ENCODE measurements at regions not wholly inside any gene's neighbourhood (a gene's known extent, or its start where the extent isn't known, plus 50 kb on each side); places are given as distances from the start of the nearest gene placed in this dataset.

DNA sequence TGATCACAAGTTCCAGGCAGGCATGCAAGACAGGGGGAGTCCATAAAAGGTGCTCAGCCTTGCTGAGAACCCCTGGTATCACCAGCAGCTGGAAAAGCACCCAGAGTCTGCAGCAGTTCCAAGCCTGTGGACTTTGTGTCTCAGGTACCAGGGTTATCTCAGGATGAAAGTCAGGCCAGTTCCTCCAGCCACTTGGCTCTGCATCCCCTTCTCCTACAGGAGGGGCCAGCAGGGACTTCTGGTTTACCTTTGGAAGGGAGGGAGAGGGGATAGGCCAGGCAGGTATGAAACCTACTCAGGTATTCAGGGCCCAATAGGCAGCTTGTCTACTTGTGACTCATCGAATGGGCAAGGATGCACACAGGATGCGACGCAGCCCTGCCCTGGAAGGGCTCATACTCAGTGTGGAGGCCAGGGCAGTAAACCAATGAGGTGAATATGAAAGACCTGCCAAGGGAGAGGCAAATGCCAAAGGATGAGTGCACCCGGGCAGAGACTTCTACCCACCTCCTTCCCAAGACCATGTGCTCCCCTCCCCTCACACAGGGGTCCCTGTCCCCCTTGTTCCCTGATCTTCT is 148.2 kb downstream of the SLC38A6 start:
- no peak for DNase-seq

DNA sequence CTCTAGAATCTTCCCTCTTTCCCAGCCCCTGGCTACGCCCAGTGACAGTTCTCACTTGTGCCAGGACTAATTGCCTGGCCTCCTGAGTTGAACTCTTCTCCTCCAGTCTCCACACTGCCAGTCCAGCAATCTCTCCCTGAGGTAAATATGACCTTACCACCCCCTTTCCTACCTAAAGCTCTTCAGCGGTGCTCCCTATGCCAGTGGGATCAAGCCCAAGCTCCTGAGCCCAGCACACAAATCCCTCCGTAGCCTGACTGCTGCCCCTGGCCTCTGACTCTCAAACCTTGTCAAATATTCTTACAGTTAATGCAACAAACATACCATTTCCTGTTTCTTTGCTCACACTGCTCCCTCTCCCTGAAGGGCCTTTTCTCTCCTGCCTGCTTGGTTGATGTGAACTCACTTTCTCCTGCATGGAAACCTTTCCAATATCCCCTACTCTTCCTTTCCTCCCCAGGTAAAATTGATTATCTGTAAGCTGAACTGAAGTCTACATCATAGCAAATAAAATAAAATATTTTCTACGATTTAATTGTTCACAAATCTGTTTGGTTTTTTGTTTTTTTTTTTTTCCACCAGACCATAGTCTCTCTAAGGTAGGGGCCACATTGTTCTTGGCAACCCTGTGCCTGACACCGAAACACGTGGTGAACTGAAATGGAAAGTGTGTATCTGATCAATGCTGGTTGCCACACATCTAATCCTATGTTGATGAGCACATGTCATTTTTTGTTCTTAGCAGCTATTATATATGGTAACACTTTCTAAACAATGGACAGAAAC is 147.5 kb downstream of the SLC38A6 start:
- DNase-seq = no peak

DNA sequence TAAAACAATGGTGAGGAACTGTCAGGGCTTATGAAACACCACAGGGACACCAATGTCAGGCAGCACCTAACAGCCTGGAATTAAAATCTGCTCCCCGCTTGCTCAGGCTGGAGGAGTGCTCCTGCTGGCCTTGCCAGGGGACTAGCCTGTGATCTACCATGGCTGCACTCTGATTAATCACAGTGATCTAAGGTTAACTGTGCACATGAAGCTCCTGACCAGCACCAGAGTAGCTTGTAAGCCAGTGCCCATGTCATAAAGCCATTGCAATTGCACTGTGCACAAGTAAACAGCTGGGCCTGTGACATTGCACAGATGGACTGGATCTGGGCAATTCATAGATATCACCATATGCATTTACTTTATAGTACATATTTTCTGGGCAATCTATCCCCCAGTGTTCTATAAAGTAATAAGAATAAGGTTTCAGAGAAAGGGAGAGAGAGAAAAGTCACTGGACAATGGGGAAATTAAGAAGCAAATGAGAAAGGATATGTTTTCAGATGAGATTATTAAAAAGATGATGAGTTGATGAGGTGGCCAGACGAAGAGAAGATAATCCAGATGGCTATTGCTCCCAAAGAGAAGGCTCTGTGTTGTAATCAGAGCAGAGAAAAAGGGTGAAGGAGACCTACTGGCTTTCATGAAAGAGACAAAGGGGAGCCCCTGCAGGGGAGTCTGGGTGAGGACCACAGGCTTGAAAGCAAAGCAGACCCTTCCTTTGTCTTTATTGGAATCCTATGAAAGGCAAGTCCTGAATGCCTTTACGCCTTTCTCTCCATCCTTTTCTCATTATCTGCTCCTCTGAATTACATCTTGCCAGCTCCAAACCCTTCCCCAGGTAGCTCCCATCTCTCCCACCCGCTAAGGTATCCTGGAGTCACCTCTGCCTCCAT is 145.8 kb downstream of the SLC38A6 start:
- DNase-seq = no peak

DNA sequence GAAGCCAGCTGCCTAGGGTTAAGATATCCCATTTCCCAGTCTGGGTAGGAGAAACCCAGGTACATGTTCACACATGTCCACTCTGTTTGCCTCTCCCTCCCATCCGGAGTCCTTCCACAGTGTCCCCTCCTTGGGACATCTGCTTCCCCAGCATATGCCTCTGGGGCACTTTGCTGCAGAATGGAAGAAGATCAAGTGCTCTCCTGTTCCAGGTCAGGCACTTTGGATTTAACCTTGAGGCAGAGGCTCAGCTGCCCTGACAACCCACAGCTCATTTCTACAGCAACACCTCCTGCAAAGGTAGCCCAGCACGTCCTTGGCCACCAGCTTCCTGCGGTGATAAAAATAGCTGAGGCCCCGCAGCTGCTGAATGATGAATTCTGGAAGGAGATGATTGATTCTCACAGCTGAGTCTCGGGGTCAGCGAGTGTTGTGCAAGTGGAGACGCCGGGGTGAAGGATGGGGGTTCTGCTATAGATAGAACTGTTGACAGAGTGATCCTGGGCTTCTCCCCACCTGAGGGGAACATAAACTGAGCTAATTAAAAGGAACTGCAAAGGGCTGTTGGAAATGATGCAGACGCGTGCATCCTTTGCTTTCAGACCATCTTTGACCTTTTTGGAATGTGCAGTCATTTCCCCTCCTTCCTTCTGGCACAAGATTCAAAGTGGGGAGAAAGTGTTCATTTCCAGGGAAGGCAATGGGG is 145.0 kb downstream of the SLC38A6 start:
- DNase-seq = no peak

DNA sequence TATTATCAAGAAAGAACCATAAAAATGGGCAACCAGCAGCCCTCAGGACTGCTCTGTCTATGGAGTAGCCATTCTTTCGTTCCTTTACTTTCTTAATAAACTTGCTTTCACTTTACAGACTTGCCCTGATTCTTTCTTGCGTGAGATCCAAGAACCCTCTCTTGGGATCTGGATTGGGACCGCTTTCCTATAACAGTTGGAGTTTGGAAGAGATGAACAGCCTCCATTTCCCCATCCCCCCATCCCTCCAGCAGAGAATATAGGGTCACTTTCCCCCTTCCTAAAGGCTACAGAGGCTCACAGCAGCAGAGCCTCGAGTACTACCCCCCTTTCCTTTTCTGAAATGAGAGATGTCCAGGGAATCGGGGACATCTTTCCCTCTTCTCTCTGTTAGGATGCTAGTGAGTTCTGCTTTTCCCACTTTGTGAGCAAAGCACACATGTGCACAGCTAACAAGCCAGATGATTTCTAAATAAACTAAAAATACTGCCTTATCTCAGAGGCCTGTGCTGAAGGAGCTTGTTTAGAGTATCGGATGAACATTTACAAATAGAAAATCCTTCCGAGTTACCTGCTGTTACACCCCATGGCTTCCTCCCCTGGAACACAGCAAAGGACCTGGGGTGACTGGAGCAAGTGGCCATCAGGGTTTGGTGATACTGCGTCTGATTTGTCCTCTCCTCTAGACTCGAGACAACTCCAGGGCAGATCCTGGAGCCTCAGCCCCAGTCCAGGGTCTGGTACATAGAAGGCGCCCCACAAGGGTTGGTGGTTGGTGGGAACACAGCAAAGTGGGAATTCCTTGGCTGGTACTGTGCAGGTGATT is 144.2 kb downstream of the SLC38A6 start:
- no peak for DNase-seq

DNA sequence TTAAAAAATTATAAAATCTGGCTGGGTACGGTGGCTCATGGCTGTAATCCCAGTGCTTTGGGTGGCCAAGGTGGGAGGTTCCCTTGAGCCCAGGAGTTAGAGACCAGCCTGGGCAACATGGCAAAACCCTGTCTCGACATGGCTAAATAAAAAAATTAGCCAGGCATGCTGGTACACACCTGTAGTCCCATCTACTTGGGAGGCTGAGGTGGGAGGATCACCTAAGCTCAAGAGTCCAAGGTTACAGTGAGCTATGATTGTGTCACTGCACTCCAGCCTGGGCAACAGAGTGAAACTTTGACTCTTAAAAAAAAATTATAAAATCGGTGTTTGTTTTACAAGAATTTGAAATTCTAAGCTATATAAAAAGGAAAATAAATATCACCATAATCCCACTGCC is 141.8 kb downstream of the SLC38A6 start:
- no peak for DNase-seq

DNA sequence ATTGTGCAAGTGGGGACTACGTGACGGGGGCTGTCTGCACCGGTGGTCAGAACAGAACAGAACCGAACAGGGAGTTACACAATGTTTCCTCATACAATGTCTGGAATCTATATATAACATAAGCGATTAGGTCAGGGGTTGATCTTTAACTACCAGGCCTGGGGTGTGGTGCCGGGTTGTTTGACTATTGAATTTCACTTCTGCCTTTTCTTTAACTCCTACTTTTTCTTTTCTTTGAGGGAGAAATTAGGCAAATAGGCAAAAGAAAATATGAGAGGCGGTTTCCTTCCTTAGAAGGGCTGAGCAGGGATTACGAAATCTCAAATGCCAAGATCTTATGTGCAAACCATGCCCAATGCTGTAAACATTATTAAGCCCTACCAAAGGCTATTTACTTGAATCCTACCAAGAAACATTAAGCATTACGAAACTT is 140.3 kb downstream of the SLC38A6 start:
- no peak for DNase-seq

DNA sequence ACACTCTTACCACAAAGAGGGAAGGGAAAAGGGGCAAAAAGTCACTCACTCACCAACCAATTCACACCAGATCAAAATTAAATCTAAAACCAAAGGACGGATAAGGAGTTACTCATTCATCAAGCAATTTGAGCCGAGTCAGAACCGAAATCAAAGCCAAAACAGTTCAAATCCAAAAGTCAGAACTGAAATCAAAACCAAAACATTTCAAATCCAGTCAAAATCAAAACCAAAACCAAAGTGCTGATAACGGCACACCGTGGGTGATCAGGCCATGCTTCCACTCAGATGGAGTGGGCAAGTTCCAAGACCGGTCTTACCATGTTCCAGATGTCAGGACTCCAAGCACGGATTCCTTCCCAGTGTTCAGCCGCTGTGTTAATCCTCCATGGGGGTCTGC is 139.5 kb downstream of the SLC38A6 start:
- no peak for DNase-seq

DNA sequence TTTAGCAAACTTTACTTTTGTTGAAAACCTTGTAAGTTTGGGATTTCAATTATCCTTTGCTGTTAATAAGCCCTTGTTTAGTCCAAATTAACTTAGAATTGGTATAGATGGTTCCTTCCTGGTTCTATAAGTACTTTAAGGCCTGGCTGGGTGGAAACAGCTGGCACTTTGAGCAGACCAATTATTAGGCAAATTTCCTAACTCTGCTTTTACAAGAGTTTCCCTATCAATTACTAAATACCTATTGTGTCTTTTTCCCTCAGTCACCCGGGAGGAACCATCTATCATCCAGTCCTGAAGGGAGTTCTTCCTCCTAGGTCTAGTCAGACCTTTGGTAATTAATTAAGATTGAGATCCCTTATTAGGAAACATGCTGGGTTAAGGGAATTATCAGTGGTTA is 138.0 kb downstream of the SLC38A6 start:
- no peak for DNase-seq

DNA sequence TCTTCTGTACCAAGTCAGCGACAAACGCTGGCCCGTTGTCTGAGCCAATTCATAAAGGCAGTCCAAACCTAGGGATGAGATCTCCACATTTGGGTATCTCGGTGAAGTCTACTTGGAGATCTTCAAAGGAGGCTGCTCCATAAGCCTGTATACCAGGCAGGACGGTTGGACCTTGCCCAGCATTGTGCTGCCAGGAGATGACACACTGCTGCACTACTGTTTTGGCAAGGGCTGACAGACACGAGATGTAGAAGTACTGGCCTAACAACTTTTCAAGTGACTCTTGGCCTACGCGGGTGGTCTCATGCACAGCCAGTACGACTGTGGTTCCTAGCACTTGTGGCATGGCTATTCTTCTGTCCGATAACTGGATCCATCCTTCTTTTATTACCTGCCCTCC is 135.3 kb downstream of the SLC38A6 start:
- DNase-seq = no peak

DNA sequence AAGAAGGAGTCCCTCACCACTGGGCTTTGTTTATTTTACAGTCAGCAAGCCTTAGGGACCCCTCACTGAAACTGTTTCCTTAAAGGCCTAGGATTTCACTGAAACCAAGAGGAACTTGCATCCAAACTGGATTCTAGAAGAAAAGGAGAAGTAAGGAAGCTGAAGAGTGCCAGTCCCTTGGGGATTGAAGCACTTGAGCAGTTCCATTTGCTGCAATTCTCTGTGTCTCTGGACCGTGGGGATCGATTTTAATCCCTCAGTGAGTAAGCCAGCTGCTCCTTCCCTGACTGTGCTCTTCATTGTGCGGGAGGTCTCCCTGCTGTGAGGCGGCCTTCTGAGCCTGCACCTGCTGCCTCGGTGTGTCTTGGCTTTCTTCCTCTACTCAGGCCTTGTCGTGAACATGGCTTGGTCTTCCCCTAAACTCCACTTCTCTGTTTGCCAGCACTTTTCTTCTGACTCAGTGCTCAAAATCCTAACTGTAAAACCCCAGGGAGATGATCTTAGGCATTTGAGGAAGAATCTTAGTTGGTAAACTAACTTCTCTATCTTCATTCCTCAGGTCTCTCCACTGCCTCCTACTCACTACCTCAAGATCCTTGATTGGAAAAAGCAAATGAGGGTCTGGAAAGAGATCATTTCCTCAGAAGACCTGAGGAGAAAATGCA is 132.6 kb downstream of the SLC38A6 start:
- no peak for DNase-seq

DNA sequence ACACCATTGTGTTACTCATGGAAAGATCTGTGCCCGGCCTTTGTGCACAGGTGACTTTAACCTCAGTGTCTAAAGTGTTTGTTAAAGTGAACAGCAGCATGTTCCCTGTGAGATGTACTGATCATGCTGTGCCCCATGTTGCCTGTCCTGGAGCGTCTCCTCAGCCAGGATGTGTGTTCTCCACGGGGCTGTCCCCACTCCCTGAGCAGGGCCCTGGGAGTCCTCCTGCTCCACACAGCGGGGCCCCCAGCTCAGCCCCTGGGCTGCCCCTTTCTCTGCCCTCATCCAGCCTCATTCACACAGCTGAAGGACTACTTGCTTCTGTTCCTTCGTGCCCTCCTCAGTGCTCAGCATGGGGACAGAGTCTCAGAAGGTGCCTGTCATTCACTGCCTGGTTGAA is 131.5 kb downstream of the SLC38A6 start:
- DNase-seq = no peak

DNA sequence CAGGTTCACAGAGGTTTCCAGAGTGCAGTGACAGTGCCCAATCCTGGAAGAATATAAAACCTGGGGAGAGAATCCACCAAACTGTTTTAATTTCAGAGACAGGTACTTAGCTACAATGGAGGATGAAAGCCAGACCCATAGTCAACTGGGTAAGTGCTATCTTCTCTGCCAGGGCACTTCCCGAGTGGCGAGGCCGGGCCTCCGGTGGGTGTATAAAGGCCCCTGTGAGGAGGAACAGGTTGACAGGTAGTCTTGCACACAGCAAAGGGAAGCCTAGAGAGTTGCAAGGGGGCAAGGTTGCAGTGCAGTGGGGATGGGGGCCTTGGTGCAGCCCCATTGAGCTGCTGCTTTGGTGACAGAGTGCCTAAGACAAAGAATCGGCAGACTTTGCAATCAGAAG is 130.7 kb downstream of the SLC38A6 start:
- no peak for DNase-seq

DNA sequence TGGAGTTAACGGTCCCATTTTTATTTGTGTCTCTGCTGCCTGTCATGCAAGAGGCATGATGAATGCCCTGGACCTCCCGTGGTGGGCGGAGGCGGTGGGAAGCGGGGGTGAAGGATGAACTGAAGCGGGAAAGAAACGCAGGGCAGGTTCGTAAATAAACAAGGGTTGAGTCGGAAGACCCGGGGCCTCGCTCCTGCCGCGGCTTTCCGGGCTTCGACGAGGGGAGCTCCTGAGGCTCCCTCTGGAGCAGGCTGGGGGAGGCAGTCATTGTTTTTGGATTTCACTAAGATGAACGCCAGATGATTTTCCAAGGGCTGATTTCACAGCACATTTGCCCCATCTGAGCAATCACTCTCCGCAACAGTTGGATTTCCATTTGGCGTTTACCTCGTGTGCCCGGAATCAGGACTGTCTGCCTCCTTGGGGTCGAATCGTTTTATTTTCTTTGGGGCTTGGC is 130.2 kb downstream of the SLC38A6 start:
- DNase-seq = no peak

DNA sequence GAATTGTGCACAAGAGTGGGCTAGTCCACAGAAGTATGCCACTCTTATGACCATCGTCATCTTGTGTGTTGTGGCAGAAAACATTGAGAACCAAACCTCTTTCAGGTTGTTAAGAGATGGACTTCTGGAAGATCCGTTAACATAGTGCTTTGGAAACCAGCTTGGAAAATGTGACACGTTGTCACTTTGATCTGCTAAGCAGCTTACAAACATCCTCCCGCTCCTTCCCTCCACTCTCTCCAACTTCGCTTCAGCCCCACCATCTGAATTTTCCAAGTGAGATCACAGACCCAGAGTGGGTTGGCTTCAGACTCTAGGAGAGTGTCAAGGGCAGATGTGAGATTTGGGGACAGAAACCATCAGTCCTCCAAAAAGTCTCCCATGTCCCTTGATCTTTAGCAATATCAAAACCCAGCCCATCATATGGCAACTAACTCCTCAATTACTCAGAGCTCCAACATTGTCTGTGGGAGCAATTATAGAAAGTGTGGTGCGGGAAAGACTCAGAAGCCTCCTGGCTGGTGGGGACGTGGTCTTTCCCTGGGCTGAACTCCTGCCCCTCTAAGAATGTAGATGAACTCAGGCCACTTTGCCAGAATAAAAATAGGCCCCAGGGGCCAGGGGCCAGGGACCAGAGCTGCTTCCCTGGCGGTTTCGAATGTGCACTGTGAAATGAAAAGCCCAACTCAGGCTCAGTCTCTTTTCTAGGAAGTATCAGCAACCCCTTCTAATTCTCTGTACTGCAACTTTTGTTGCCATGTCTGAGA is 129.5 kb downstream of the SLC38A6 start:
- no peak for DNase-seq

DNA sequence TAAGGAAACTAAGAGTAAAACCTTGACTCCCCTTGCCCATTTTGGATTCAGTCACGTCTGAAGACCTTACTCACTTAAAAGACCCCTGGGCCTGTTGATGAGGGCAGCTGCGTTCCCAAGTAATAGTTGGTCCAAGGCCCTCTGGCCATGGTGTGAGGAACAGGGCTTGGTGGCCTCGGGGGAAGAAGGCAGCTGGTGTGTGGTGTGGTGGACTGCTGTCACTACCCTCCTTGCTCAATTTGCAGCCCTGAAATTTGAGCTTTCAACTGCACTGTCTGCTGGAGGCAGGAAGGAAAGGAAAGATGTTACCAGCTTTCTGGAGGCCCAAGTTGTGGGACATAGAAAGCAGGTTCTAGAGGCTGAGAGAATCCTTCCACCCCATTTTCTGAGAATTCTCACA is 128.2 kb downstream of the SLC38A6 start:
- DNase-seq = no peak

DNA sequence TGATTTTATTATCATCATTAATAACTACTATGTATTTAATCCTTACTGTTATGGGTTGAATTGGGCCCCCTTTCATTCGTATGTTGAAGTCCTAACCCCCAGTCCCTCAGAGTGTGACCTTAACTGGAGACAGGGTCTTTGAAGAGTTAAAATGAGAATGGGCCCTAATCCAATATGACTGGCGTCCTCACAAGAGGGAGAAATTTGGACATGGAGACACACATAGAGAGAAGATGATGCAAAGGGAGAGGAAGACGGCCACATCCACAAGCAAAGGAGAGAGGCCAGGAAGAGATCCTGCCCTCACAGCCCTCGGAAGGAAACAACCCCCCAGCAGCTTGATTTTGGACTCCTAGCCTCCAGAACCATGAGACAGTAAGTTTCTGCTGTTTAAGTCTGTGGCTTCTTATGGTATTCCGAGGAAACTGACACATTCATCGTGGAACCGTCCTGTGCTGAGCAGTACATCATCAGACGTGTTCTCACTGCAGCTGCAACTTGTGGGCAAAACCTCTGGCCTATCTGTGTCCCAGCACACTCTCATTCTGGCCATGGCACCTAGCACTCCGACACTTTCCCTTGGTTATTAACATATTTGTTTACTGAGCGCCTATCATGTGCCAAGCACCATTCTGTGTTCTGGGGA is 127.6 kb downstream of the SLC38A6 start:
- no peak for DNase-seq

DNA sequence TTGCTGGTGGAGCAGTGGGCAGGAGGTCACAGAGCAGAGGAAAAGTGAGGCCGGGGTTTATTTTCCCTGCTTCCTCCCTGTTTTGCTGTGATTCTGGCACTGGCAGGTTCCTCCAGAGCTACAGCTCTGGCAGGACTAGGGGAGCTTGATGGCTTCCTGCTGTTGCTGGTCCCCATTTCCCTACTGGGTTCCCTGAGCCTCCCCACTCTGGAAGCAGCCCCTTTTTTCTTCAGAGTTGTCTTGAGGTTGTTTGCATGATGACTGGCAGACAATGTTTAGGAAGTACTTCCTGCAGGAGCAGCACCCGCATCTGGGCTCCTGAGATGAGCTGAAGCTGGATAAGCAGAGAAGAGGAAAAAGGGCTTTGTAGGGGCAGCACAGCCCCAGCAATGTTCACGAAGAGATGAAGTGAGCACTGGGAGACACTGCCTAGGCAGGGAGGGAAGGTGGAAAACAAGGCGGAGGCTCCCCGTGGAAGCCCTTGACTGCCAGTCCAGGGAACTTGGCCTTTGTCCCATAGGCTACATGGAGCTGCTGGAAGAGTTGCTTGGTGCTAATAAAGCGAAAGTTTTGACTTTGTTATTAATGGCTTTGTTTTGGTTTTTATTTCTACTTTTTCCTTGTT is 126.9 kb downstream of the SLC38A6 start:
- DNase-seq = no peak

DNA sequence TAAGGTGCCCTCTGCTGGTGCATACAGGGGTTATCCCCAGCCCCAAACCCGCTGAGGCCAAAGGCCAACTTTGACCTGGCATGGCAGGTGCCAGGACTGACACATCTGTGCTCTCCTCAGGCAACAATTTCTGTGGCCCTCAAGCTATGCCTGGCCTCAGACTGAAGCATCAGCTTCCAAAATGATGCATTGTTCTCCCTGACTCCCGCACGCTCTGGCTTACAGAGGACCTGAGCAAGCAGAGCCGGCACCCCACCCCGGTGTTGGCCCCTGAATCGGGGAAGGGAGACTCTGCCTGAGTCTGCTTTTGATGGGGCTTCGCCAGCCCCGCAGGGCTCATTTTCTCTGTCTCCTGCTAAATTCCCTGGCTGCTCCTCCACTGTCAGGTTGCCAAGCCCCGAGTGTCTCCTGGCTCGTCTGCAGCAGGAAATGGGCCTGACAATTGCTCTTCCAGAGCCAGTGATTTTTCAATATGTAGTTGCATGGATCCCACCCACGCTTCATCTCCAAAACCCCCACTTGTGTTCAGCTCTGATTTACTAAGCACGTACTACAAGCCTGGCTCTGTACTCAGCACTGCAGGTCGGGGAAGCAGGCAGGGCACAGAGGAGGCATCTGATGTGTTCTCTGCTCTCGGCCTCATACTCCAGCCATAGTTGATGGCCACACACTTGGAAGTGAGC is 126.1 kb downstream of the SLC38A6 start:
- no peak for DNase-seq
